Mesendoderm (in vitro differentiated cells): ENCODE measurements at regions not wholly inside any gene's neighbourhood (a gene's known extent, or its start where the extent isn't known, plus 50 kb on each side); places are given as distances from the start of the nearest gene placed in this dataset.
A peak's percentile ranks its signal among the peaks of the same experiment; 100 is the strongest.

Experiments
- DNase-seq: peaks from one replicate; pipeline ENCODE4 v3.0.0; 2013
- H2AK5ac ChIP-seq: 2 replicates; pipeline ENCODE4 v1.6.1; 2013; ENCODE audit warnings: low read length, inconsistent platforms
- H2BK120ac ChIP-seq: 2 replicates; pipeline ENCODE4 v1.6.1; 2013; ENCODE audit warnings: low read depth, mild to moderate bottlenecking, low read length, moderate library complexity, mixed read lengths
- H2BK15ac ChIP-seq: replicated peaks from 2 replicates; pipeline ENCODE4 v1.6.1; 2013; ENCODE audit warnings: low read depth, mild to moderate bottlenecking, moderate library complexity
- H2BK5ac ChIP-seq: 2 replicates; pipeline ENCODE4 v1.6.1; 2013; ENCODE audit warnings: low read length, inconsistent platforms
- H3K18ac ChIP-seq: 2 replicates; pipeline ENCODE4 v1.6.1; 2013; ENCODE audit warnings: mild to moderate bottlenecking, low read length, mixed read lengths
- H3K23ac ChIP-seq: one replicate; pipeline ENCODE4 v1.6.1; 2013; ENCODE audit warnings: low read length
- H3K27ac ChIP-seq: 2 replicates; pipeline ENCODE4 v1.5.1; 2013; ENCODE audit warnings: low read depth, mild to moderate bottlenecking, inconsistent platforms, low read length, moderate library complexity
- H3K27me3 ChIP-seq: 2 replicates; pipeline ENCODE4 v1.6.1; 2013; ENCODE audit warnings: low read length, control low read depth, mild to moderate bottlenecking, inconsistent platforms; ENCODE audit not compliant: insufficient read depth, poor library complexity
- H3K36me3 ChIP-seq: 2 replicates; pipeline ENCODE4 v1.6.1; 2013; ENCODE audit warnings: low read length, inconsistent platforms; ENCODE audit not compliant: control insufficient read depth, insufficient read depth
- H3K4ac ChIP-seq: one replicate; pipeline ENCODE4 v1.6.1; 2013; ENCODE audit warnings: low read depth, mild to moderate bottlenecking, low read length, moderate library complexity
- H3K4me1 ChIP-seq: 2 replicates; pipeline ENCODE4 v1.6.1; 2013; ENCODE audit warnings: low read depth, low read length, inconsistent platforms; ENCODE audit not compliant: control insufficient read depth
- H3K4me2 ChIP-seq: 2 replicates; pipeline ENCODE4 v1.6.1; 2013; ENCODE audit warnings: low read length
- H3K4me3 ChIP-seq: 2 replicates; pipeline ENCODE4 v1.5.1; 2013; ENCODE audit warnings: mild to moderate bottlenecking, low read length
- H3K56ac ChIP-seq: one replicate; pipeline ENCODE4 v1.6.1; 2013; ENCODE audit warnings: low read length
- H3K79me1 ChIP-seq: 2 replicates; pipeline ENCODE4 v1.6.1; 2013; ENCODE audit warnings: low read length, inconsistent platforms
- H3K79me2 ChIP-seq: 2 replicates; pipeline ENCODE4 v1.6.1; 2013; ENCODE audit warnings: mild to moderate bottlenecking, low read length; ENCODE audit not compliant: control insufficient read depth, insufficient read depth
- H3K9ac ChIP-seq: 2 replicates; pipeline ENCODE4 v1.6.1; 2013; ENCODE audit warnings: low read length, inconsistent platforms
- H4K5ac ChIP-seq: one replicate; pipeline ENCODE4 v1.6.1; 2013; ENCODE audit warnings: low read length
- H4K8ac ChIP-seq: one replicate; pipeline ENCODE4 v1.6.1; 2013; ENCODE audit warnings: low read depth, mild to moderate bottlenecking, control low read depth, low read length, moderate library complexity
- WGBS: extraction: QIAGEN DNeasy Blood & Tissue Kit; methylation state at CpG from one replicate; pipeline ENCODE4 v1.1.7; 2013; ENCODE audit warnings: low lambda C conversion rate, missing lambda C conversion rate; ENCODE audit not compliant: insufficient coverage; ENCODE audit errors: extremely low coverage; 5-methylcytosine and 5-hydroxymethylcytosine counted together

GRCh38 chr2:49291619-49292018 lies 137.3 kb upstream of the FSHR start:
- H3K79me1 ChIP-seq, result no peaks in the 10 kb centered on the region
- no peak overlapping the region for H3K18ac ChIP-seq
- no peak overlapping the region for H3K27ac ChIP-seq
- no peaks in the 10 kb centered on the region for H3K79me2 ChIP-seq
- H3K4me1 ChIP-seq, result no peaks in the 10 kb centered on the region
- no peak overlapping the region for H3K56ac ChIP-seq
- no peak overlapping the region for H3K23ac ChIP-seq
- no peak overlapping the region for H4K8ac ChIP-seq
- no peak overlapping the region for H2BK120ac ChIP-seq
- no CpG with 5 or more reads among the region's 3 CpGs for WGBS
- H3K9ac ChIP-seq, result no peak overlapping the region
- H3K4me3 ChIP-seq, result no peak overlapping the region
- no peak overlapping the region for H4K5ac ChIP-seq
- no peaks in the 10 kb centered on the region for H3K36me3 ChIP-seq
- no peak overlapping the region for H2AK5ac ChIP-seq
- no peak overlapping the region for H3K4me2 ChIP-seq
- H3K4ac ChIP-seq, result no peak overlapping the region
- no peak overlapping the region for H2BK15ac ChIP-seq
- DNase-seq, result peak; percentile 42
- H2BK5ac ChIP-seq, result no peak overlapping the region
- H3K27me3 ChIP-seq, result no peaks in the 10 kb centered on the region

GRCh38 chr2:49289711-49290110 lies 135.4 kb upstream of the FSHR start:
- no peaks in the 10 kb centered on the region for H3K4me1 ChIP-seq
- H3K56ac ChIP-seq, result no peak overlapping the region
- no peak overlapping the region for H3K4ac ChIP-seq
- H2BK120ac ChIP-seq, result no peak overlapping the region
- H3K27ac ChIP-seq, result no peak overlapping the region
- H3K23ac ChIP-seq, result no peak overlapping the region
- H3K9ac ChIP-seq, result no peak overlapping the region
- no peaks in the 10 kb centered on the region for H3K79me1 ChIP-seq
- H4K8ac ChIP-seq, result no peak overlapping the region
- no peak overlapping the region for H3K4me3 ChIP-seq
- H3K27me3 ChIP-seq, result no peaks in the 10 kb centered on the region
- no peaks in the 10 kb centered on the region for H3K79me2 ChIP-seq
- H2BK15ac ChIP-seq, result no peak overlapping the region
- H2AK5ac ChIP-seq, result no peak overlapping the region
- no peak for DNase-seq
- no peak overlapping the region for H3K4me2 ChIP-seq
- H4K5ac ChIP-seq, result no peak overlapping the region
- no CpG with 5 or more reads among the region's 2 CpGs for WGBS
- H2BK5ac ChIP-seq, result no peak overlapping the region
- no peak overlapping the region for H3K18ac ChIP-seq
- no peaks in the 10 kb centered on the region for H3K36me3 ChIP-seq

- Histone ChIP-seq H3K27me3 (no peaks in the 10 kb centered on the region), H3K79me2 (no peaks in the 10 kb centered on the region), H2AK5ac (no peak overlapping the region), H2BK120ac (no peak overlapping the region), H3K4me3 (no peak overlapping the region), H2BK15ac (no peak overlapping the region), H4K5ac (no peak overlapping the region), H3K4ac (no peak overlapping the region), H2BK5ac (no peak overlapping the region), H3K79me1 (no peaks in the 10 kb centered on the region), H3K4me1 (no peaks in the 10 kb centered on the region), H3K27ac (no peak overlapping the region), H3K36me3 (no peaks in the 10 kb centered on the region), H3K18ac (no peak overlapping the region), H3K23ac (no peak overlapping the region), H3K56ac (no peak overlapping the region), H3K4me2 (no peak overlapping the region), H3K9ac (no peak overlapping the region), H4K8ac (no peak overlapping the region)
- DNase-seq, result no peak
- no CpG with 5 or more reads among the region's 2 CpGs for WGBS
Measured at GRCh38 chr2:49288902-49289700, 134.8 kb upstream of the FSHR start.

GRCh38 chr2:49288113-49288705 lies 133.9 kb upstream of the FSHR start:
- Histone ChIP-seq H2BK5ac (no peak overlapping the region), H4K8ac (no peak overlapping the region), H2BK15ac (no peak overlapping the region), H3K4me3 (no peak overlapping the region), H3K9ac (no peak overlapping the region), H3K4ac (no peak overlapping the region), H3K23ac (no peak overlapping the region), H3K27me3 (no peaks in the 10 kb centered on the region), H2AK5ac (no peak overlapping the region), H3K4me1 (no peaks in the 10 kb centered on the region), H3K27ac (no peak overlapping the region), H3K79me1 (no peaks in the 10 kb centered on the region), H3K18ac (no peak overlapping the region), H4K5ac (no peak overlapping the region), H3K56ac (no peak overlapping the region), H2BK120ac (no peak overlapping the region), H3K4me2 (no peak overlapping the region), H3K36me3 (no peaks in the 10 kb centered on the region), H3K79me2 (no peaks in the 10 kb centered on the region)
- no CpG with 5 or more reads among the region's 3 CpGs for WGBS
- DNase-seq, result no peak

GRCh38 chr2:49286726-49287125 lies 132.4 kb upstream of the FSHR start:
- Histone ChIP-seq H3K79me2 (no peaks in the 10 kb centered on the region), H3K4me3 (no peak overlapping the region), H3K4ac (no peak overlapping the region), H3K9ac (no peak overlapping the region), H3K27me3 (no peaks in the 10 kb centered on the region), H4K5ac (no peak overlapping the region), H3K4me1 (no peaks in the 10 kb centered on the region), H2BK5ac (no peak overlapping the region), H3K27ac (no peak overlapping the region), H3K36me3 (no peaks in the 10 kb centered on the region), H3K4me2 (no peak overlapping the region), H3K23ac (no peak overlapping the region), H3K79me1 (no peaks in the 10 kb centered on the region), H2AK5ac (no peak overlapping the region), H3K56ac (no peak overlapping the region), H4K8ac (no peak overlapping the region), H3K18ac (no peak overlapping the region), H2BK15ac (no peak overlapping the region), H2BK120ac (no peak overlapping the region)
- DNase-seq, result no peak
- no CpG with 5 or more reads among the region's 3 CpGs for WGBS
